ENCODE measurements at regions not wholly inside any gene's neighbourhood (a gene's known extent, or its start where the extent isn't known, plus 50 kb on each side); places are given as distances from the start of the nearest gene placed in this dataset.

- H3K27me3 Mint-ChIP-seq: peaks cover 31% of the 10 kb centered on the region
- H3K9me3 ChIP-seq (ENCODE audit: control insufficient read depth, low read length, poor library complexity, severe bottlenecking): no peaks in the 10 kb centered on the region
- no peak for ATAC-seq
- H3K4me3 Mint-ChIP-seq: no peak overlapping the region
- no peaks in the 10 kb centered on the region for H3K36me3 Mint-ChIP-seq (ENCODE audit: low read depth)
- peak overlapping the region; percentile 55 for H3K27ac Mint-ChIP-seq
- no peaks in the 10 kb centered on the region for H3K4me1 Mint-ChIP-seq
- DNase-seq: no peak
Observed at GRCh38 chr14:55881577-55882241, 236.5 kb upstream of the PELI2 start.

- no peaks in the 10 kb centered on the region for H3K36me3 Mint-ChIP-seq (ENCODE audit: low read depth)
- H3K4me1 Mint-ChIP-seq: no peaks in the 10 kb centered on the region
- ATAC-seq: no peak
- no peak for DNase-seq
- no peak overlapping the region for H3K4me3 Mint-ChIP-seq
- H3K27ac Mint-ChIP-seq: no peak overlapping the region
- H3K27me3 Mint-ChIP-seq: peaks cover 18% of the 10 kb centered on the region
- no peaks in the 10 kb centered on the region for H3K9me3 ChIP-seq (ENCODE audit: control insufficient read depth, low read length, poor library complexity, severe bottlenecking)
Observed at GRCh38 chr14:55884819-55885218, 233.4 kb upstream of the PELI2 start.

- Mint-ChIP-seq H3K36me3 (ENCODE audit: low read depth) (no peaks in the 10 kb centered on the region), H3K27ac (no peak overlapping the region), H3K4me1 (peaks cover 3% of the 10 kb centered on the region), H3K27me3 (peaks cover 26% of the 10 kb centered on the region), H3K4me3 (no peak overlapping the region)
- no peaks in the 10 kb centered on the region for H3K9me3 ChIP-seq (ENCODE audit: control insufficient read depth, low read length, poor library complexity, severe bottlenecking)
- DNase-seq (no peak), ATAC-seq (no peak)
Observed at GRCh38 chr14:55889124-55889523, 229.1 kb upstream of the PELI2 start.

GRCh38 chr14:55891692-55892091 is 226.5 kb upstream of the PELI2 start:
- peaks cover 16% of the 10 kb centered on the region for H3K27me3 Mint-ChIP-seq
- H3K36me3 Mint-ChIP-seq (ENCODE audit: low read depth): no peaks in the 10 kb centered on the region
- peak overlapping the region; percentile 6 for H3K27ac Mint-ChIP-seq
- ATAC-seq: no peak
- no peaks in the 10 kb centered on the region for H3K9me3 ChIP-seq (ENCODE audit: control insufficient read depth, low read length, poor library complexity, severe bottlenecking)
- no peak overlapping the region for H3K4me3 Mint-ChIP-seq
- peaks cover 3% of the 10 kb centered on the region for H3K4me1 Mint-ChIP-seq
- DNase-seq: no peak

- DNase-seq (no peak), ATAC-seq (no peak)
- H3K9me3 ChIP-seq (ENCODE audit: control insufficient read depth, low read length, poor library complexity, severe bottlenecking): no peaks in the 10 kb centered on the region
- H3K4me3 Mint-ChIP-seq: no peak overlapping the region
- H3K36me3 Mint-ChIP-seq (ENCODE audit: low read depth): no peaks in the 10 kb centered on the region
- peaks cover 16% of the 10 kb centered on the region for H3K27me3 Mint-ChIP-seq
- no peak overlapping the region for H3K27ac Mint-ChIP-seq
- peaks cover 3% of the 10 kb centered on the region for H3K4me1 Mint-ChIP-seq
Observed at GRCh38 chr14:55892906-55893305, 225.3 kb upstream of the PELI2 start.

- H3K9me3 ChIP-seq (ENCODE audit: control insufficient read depth, low read length, poor library complexity, severe bottlenecking): no peaks in the 10 kb centered on the region
- Mint-ChIP-seq H3K27me3 (peaks cover 16% of the 10 kb centered on the region), H3K4me3 (no peak overlapping the region), H3K4me1 (peaks cover 3% of the 10 kb centered on the region), H3K27ac (no peak overlapping the region), H3K36me3 (ENCODE audit: low read depth) (no peaks in the 10 kb centered on the region)
- ATAC-seq: no peak
- DNase-seq: no peak
Observed at GRCh38 chr14:55893705-55894104, 224.5 kb upstream of the PELI2 start.

- Mint-ChIP-seq H3K27ac (no peak overlapping the region), H3K4me1 (peaks cover 3% of the 10 kb centered on the region), H3K4me3 (no peak overlapping the region), H3K36me3 (ENCODE audit: low read depth) (no peaks in the 10 kb centered on the region), H3K27me3 (peaks cover 7% of the 10 kb centered on the region)
- no peak for DNase-seq
- no peaks in the 10 kb centered on the region for H3K9me3 ChIP-seq (ENCODE audit: control insufficient read depth, low read length, poor library complexity, severe bottlenecking)
- ATAC-seq: no peak
Observed at GRCh38 chr14:55897031-55897430, 221.2 kb upstream of the PELI2 start.

GRCh38 chr14:55898938-55899337 is 219.3 kb upstream of the PELI2 start:
- DNase-seq (no peak), ATAC-seq (no peak)
- H3K9me3 ChIP-seq (ENCODE audit: control insufficient read depth, low read length, poor library complexity, severe bottlenecking): no peaks in the 10 kb centered on the region
- Mint-ChIP-seq H3K4me3 (no peak overlapping the region), H3K4me1 (no peaks in the 10 kb centered on the region), H3K27me3 (no peaks in the 10 kb centered on the region), H3K27ac (no peak overlapping the region), H3K36me3 (ENCODE audit: low read depth) (no peaks in the 10 kb centered on the region)

GRCh38 chr14:55899531-55899930 is 218.7 kb upstream of the PELI2 start:
- H3K4me1 Mint-ChIP-seq: no peaks in the 10 kb centered on the region
- H3K36me3 Mint-ChIP-seq (ENCODE audit: low read depth): no peaks in the 10 kb centered on the region

GRCh38 chr14:55900749-55901148 is 217.5 kb upstream of the PELI2 start:
- DNase-seq (no peak), ATAC-seq (no peak)
- H3K27ac Mint-ChIP-seq: no peak overlapping the region
- H3K27me3 Mint-ChIP-seq: no peaks in the 10 kb centered on the region
- no peaks in the 10 kb centered on the region for H3K9me3 ChIP-seq (ENCODE audit: control insufficient read depth, low read length, poor library complexity, severe bottlenecking)
- no peaks in the 10 kb centered on the region for H3K36me3 Mint-ChIP-seq (ENCODE audit: low read depth)
- H3K4me1 Mint-ChIP-seq: no peaks in the 10 kb centered on the region
- no peak overlapping the region for H3K4me3 Mint-ChIP-seq

More at GRCh38 chr14:55899531-55899930, 218.7 kb upstream of the PELI2 start:
- ATAC-seq (no peak), DNase-seq (no peak)
- Mint-ChIP-seq H3K4me3 (no peak overlapping the region), H3K27ac (no peak overlapping the region), H3K27me3 (no peaks in the 10 kb centered on the region)
- no peaks in the 10 kb centered on the region for H3K9me3 ChIP-seq (ENCODE audit: control insufficient read depth, low read length, poor library complexity, severe bottlenecking)

- H3K4me1 Mint-ChIP-seq: no peaks in the 10 kb centered on the region
- DNase-seq (no peak), ATAC-seq (no peak)
- H3K4me3 Mint-ChIP-seq: no peak overlapping the region
- H3K9me3 ChIP-seq (ENCODE audit: control insufficient read depth, low read length, poor library complexity, severe bottlenecking): no peaks in the 10 kb centered on the region
- no peaks in the 10 kb centered on the region for H3K36me3 Mint-ChIP-seq (ENCODE audit: low read depth)
- H3K27ac Mint-ChIP-seq: no peak overlapping the region
- no peaks in the 10 kb centered on the region for H3K27me3 Mint-ChIP-seq
Observed at GRCh38 chr14:55901291-55901690, 216.9 kb upstream of the PELI2 start.

- no peaks in the 10 kb centered on the region for H3K4me1 Mint-ChIP-seq
- DNase-seq: no peak
- ATAC-seq: no peak
- no peak overlapping the region for H3K4me3 Mint-ChIP-seq
- no peaks in the 10 kb centered on the region for H3K36me3 Mint-ChIP-seq (ENCODE audit: low read depth)
- no peaks in the 10 kb centered on the region for H3K9me3 ChIP-seq (ENCODE audit: control insufficient read depth, low read length, poor library complexity, severe bottlenecking)
- H3K27me3 Mint-ChIP-seq: no peaks in the 10 kb centered on the region
- no peak overlapping the region for H3K27ac Mint-ChIP-seq
Observed at GRCh38 chr14:55902241-55902640, 216.0 kb upstream of the PELI2 start.

GRCh38 chr14:55904086-55904485 is 214.1 kb upstream of the PELI2 start:
- no peak for ATAC-seq
- H3K4me3 Mint-ChIP-seq: no peak overlapping the region
- no peak overlapping the region for H3K27ac Mint-ChIP-seq
- no peaks in the 10 kb centered on the region for H3K27me3 Mint-ChIP-seq
- no peaks in the 10 kb centered on the region for H3K9me3 ChIP-seq (ENCODE audit: control insufficient read depth, low read length, poor library complexity, severe bottlenecking)
- DNase-seq: no peak
- H3K4me1 Mint-ChIP-seq: no peaks in the 10 kb centered on the region
- H3K36me3 Mint-ChIP-seq (ENCODE audit: low read depth): no peaks in the 10 kb centered on the region

- Mint-ChIP-seq H3K27ac (no peak overlapping the region), H3K36me3 (ENCODE audit: low read depth) (no peaks in the 10 kb centered on the region), H3K27me3 (peaks cover 10% of the 10 kb centered on the region), H3K4me1 (no peaks in the 10 kb centered on the region), H3K4me3 (no peak overlapping the region)
- DNase-seq (no peak), ATAC-seq (no peak)
- H3K9me3 ChIP-seq (ENCODE audit: control insufficient read depth, low read length, poor library complexity, severe bottlenecking): no peaks in the 10 kb centered on the region
Observed at GRCh38 chr14:55908106-55908505, 210.1 kb upstream of the PELI2 start.
